HFFc6 (cell line): ENCODE measurements at regions not wholly inside any gene's neighbourhood (a gene's known extent, or its start where the extent isn't known, plus 50 kb on each side); places are given as distances from the start of the nearest gene placed in this dataset.
A peak's percentile ranks its signal among the peaks of the same experiment; 100 is the strongest.

Experiments
- DNase-seq: peaks from one replicate; pipeline ENCODE4 v3.0.0-alpha.2; 2018
- H3K27ac Mint-ChIP-seq: 2 replicates; pipeline ENCODE4 v1.8.0; 2020; ENCODE audit warnings: mild to moderate bottlenecking, mixed read lengths
- H3K27me3 Mint-ChIP-seq: 2 replicates; pipeline ENCODE4 v1.8.0; 2021; ENCODE audit warnings: mild to moderate bottlenecking, moderate library complexity, mixed read lengths; ENCODE audit not compliant: insufficient read depth
- H3K36me3 Mint-ChIP-seq: 2 replicates; pipeline ENCODE4 v1.8.0; 2021; ENCODE audit warnings: low read depth, mixed read lengths
- H3K4me1 Mint-ChIP-seq: 2 replicates; pipeline ENCODE4 v1.8.0; 2020; ENCODE audit warnings: low read depth, mixed read lengths
- H3K4me3 Mint-ChIP-seq: 2 replicates; pipeline ENCODE4 v1.8.0; 2020; ENCODE audit warnings: mild to moderate bottlenecking, moderate library complexity, mixed read lengths
- H3K9me3 Mint-ChIP-seq: 2 replicates; pipeline ENCODE4 v1.8.0; 2020; ENCODE audit warnings: mild to moderate bottlenecking, mixed read lengths
- TF ChIP-seq, protein P1 (sequence below): fragments of 200-600 bp; sonication (generic); IDR thresholded peaks from 2 replicates; pipeline ENCODE4 v1.5.0; 2021; ENCODE audit warnings: antibody characterized with exemption, mild to moderate bottlenecking

DNA sequence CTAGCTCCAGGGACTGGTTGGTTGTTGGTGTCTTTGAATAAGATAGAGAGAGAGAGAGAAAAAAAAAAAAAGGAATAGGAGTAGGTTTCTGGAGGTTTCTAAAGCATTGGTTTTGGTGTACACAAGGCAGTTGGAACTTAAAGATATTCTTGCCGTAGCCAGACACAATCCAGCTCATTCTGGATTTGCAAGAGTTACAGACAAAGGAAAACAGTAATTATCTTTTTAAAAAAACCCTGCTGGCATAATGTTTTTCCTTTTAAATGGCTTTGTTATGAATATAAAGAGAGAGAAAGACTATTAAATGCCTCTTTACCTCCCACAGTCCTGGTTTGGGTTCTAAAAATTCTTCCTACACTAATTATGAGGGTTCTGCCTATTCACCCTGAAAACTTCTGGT lies 120.4 kb upstream of the RAG2 start:
- Mint-ChIP-seq H3K27me3 (peaks cover 4% of the 10 kb centered on the region), H3K9me3 (no peaks in the 10 kb centered on the region), H3K36me3 (no peaks in the 10 kb centered on the region), H3K27ac (no peak overlapping the region), H3K4me1 (no peaks in the 10 kb centered on the region), H3K4me3 (no peak overlapping the region)
- TF ChIP-seq, protein P1, sequence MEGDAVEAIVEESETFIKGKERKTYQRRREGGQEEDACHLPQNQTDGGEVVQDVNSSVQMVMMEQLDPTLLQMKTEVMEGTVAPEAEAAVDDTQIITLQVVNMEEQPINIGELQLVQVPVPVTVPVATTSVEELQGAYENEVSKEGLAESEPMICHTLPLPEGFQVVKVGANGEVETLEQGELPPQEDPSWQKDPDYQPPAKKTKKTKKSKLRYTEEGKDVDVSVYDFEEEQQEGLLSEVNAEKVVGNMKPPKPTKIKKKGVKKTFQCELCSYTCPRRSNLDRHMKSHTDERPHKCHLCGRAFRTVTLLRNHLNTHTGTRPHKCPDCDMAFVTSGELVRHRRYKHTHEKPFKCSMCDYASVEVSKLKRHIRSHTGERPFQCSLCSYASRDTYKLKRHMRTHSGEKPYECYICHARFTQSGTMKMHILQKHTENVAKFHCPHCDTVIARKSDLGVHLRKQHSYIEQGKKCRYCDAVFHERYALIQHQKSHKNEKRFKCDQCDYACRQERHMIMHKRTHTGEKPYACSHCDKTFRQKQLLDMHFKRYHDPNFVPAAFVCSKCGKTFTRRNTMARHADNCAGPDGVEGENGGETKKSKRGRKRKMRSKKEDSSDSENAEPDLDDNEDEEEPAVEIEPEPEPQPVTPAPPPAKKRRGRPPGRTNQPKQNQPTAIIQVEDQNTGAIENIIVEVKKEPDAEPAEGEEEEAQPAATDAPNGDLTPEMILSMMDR = no peak
- DNase-seq = no peak

DNA sequence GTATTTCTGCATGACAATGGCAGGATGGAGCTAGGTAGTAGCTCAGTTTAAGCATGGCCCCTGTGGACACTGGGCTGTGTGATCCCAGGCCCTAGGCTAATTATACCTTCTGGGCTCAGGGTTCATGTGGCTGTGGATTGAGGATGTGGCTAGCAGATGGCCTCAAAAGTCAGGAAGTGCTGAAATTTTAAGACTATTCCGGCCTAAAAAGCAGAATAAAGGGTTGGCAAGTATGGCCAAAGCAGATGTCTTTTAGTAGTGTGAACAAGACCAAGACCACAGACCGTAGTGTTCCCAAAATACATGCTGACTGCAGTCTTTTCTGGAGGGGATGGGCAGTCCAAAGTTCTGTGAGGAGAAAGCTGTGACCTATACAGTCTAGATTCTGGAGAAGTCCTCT lies 115.7 kb upstream of the RAG2 start:
- Mint-ChIP-seq H3K4me3 (no peak overlapping the region), H3K27ac (no peak overlapping the region), H3K36me3 (no peaks in the 10 kb centered on the region), H3K4me1 (no peaks in the 10 kb centered on the region), H3K27me3 (peaks cover 8% of the 10 kb centered on the region), H3K9me3 (no peaks in the 10 kb centered on the region)
- no peak for DNase-seq
- TF ChIP-seq, protein P1 = no peak

GRCh38 chr11:36711104-36711825 lies 113.2 kb upstream of the RAG2 start:
- TF ChIP-seq, protein P1 = peak; percentile 38
- H3K4me3 Mint-ChIP-seq = no peak overlapping the region
- H3K36me3 Mint-ChIP-seq = no peaks in the 10 kb centered on the region
- no peak overlapping the region for H3K27ac Mint-ChIP-seq
- no peaks in the 10 kb centered on the region for H3K4me1 Mint-ChIP-seq
- H3K9me3 Mint-ChIP-seq = no peaks in the 10 kb centered on the region
- no peak for DNase-seq
- H3K27me3 Mint-ChIP-seq = peaks cover 5% of the 10 kb centered on the region
